ENCODE measurements at regions not wholly inside any gene's neighbourhood (a gene's known extent, or its start where the extent isn't known, plus 50 kb on each side); places are given as distances from the start of the nearest gene placed in this dataset.

DNA sequence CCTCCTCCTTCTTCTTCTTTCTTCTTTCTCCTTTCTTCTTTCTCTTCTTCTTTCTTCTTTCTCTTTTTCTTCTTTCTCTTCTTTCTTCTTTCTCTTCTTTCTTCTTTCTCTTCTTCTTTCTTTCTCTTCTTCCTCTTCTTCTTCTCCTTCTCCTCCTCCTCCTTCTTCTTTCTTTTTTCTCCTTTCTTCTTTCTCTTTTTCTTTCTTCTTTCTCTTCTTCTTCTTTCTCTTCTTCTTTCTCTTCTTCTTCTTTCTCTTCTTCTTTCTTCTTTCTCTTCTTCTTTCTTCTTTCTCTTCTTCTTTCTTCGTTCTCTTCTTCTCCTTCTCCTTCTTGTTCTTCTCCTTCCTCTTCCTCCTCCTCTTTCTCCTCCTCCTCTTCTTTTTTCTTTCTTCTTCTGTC is 1230.7 kb upstream of the USP15 start:
- TF ChIP-seq SUZ12 (IDR thresholded peaks at IDR 0.05) (no peak), ZNF384 (IDR thresholded peaks at IDR 0.05) (no peak), LEF1 (IDR thresholded peaks at IDR 0.05; ENCODE audit: borderline replicate concordance) (no peak), HDGF (IDR thresholded peaks at IDR 0.05; ENCODE audit: borderline replicate concordance) (no peak), FOXA1 (IDR thresholded peaks at IDR 0.05) (no peak), FOXK2 (IDR thresholded peaks at IDR 0.05) (no peak), SP1 (IDR thresholded peaks at IDR 0.05) (no peak), ARNT (IDR thresholded peaks at IDR 0.05) (no peak), CTBP1 (IDR thresholded peaks at IDR 0.05; ENCODE audit: borderline replicate concordance) (no peak), BHLHE40 (IDR thresholded peaks at IDR 0.05; ENCODE audit: borderline replicate concordance) (no peak), L3MBTL2 (conservative IDR thresholded peaks at IDR 0.05) (no peak), NFRKB (IDR thresholded peaks at IDR 0.05) (no peak)

Measured in HEK293T (cell line).